Adrenal gland (tissue), 9 donors: ENCODE measurements at regions not wholly inside any gene's neighbourhood (a gene's known extent, or its start where the extent isn't known, plus 50 kb on each side); places are given as distances from the start of the nearest gene placed in this dataset.

Source experiments
- DNase-seq, 7 donors: peaks; one replicate each; pipeline ENCODE4 v3.0.0-alpha.2; 2019 to 2020
- H3K27ac ChIP-seq, 5 donors: fragments of 200-600 bp; sonication (generic) in 4 of 5; 1 replicate in 3 of 5; 2 replicates in 2 of 5; pipeline versions ENCODE4 v1.5.1 to v1.8.0; 2016 to 2020; ENCODE audit warnings: mild to moderate bottlenecking in 1 of 5
- H3K27me3 ChIP-seq: fragments of 200-600 bp; 2 replicates; pipeline ENCODE4 v1.8.0; 2021
- H3K36me3 ChIP-seq, 2 donors: fragments of 200-600 bp; replicated peaks in 1 of 2; 1 replicate in 1 of 2; 2 replicates in 1 of 2; pipeline versions ENCODE4 v1.5.1 to v1.8.0; 2018 to 2022
- H3K4me1 ChIP-seq, 2 donors: fragments of 200-600 bp; replicated peaks in 1 of 2; 1 replicate in 1 of 2; 2 replicates in 1 of 2; pipeline versions ENCODE4 v1.5.1 to v1.8.0; 2018 to 2021
- H3K4me3 ChIP-seq, 4 donors: fragments of 200-600 bp; sonication (generic) in 3 of 4; one replicate each; pipeline ENCODE4 v1.5.1; 2016 to 2018
- H3K9me3 ChIP-seq, 3 donors: fragments of 200-600 bp; sonication (generic) in 1 of 3; replicated peaks in 1 of 3; 1 replicate in 2 of 3; 2 replicates in 1 of 3; pipeline versions ENCODE4 v1.5.1 to v1.8.0; 2016 to 2021
- CTCF ChIP-seq, 6 experiments: fragments of 450-650 bp in 4 of 6; fragments of 200-600 bp in 2 of 6; sonication (generic) in 1 of 6; IDR thresholded peaks; 1 replicate in 5 of 6; 2 replicates in 1 of 6; pipeline versions ENCODE4 v1.5.1 to v1.8.0; 2016 to 2021; ENCODE audit warnings: antibody characterized with exemption in 6 of 6, mild to moderate bottlenecking in 2 of 6, moderate library complexity in 1 of 6
- POLR2A ChIP-seq, 2 donors: fragments of 450-650 bp; IDR thresholded peaks; one replicate each; pipeline ENCODE4 v1.6.1; 2017; ENCODE audit warnings: antibody characterized with exemption in 2 of 2, mild to moderate bottlenecking in 2 of 2, moderate library complexity in 1 of 2
- WGBS, 4 donors: extraction: QIAGEN DNeasy Blood & Tissue Kit in 2 of 4; methylation state at CpG; one replicate each; pipeline versions ENCODE4 v1.1.5 to v1.1.7; 2013 to 2017; 5-methylcytosine and 5-hydroxymethylcytosine counted together
- intact Hi-C, 2 donors: fragments of 100-400 bp; cut with DNase I; formaldehyde crosslinking; loops; one replicate each; pipeline versions ENCODE4 v1.14.1 to v1.15.0; 2022 to 2023
- donor health status: healthy with polysubstance abuse.
- donor health status: Bipolar disorder and iron deficiency.
- donor health status: DM: yes; HTN: yes; CAD: no.
- donor health status: DM: no; HTN: no; CAD: no.
- donor health status: DM: no; HTN: no; CAD: no.

GRCh38 chr4:124015766-124016165, 619.2 kb downstream of the SPRY1 start:
- no peak for DNase-seq
- Histone ChIP-seq H3K27me3 (no peaks in the 10 kb centered on the region), H3K27ac (no peak overlapping the region), H3K36me3 (no peaks in the 10 kb centered on the region), H3K9me3 (no peaks in the 10 kb centered on the region), H3K4me1 (peaks cover 0 to 6% of the 10 kb centered on the region in 2 donors), H3K4me3 (no peak overlapping the region)
- TF ChIP-seq CTCF (IDR thresholded peaks at IDR 0.05) = no peak
- TF ChIP-seq POLR2A (IDR thresholded peaks at IDR 0.05) = no peak
- 0 to 96% (median 50%) methylated on average over 1 of the region's 1 CpG for WGBS, 4 donors
- intact Hi-C loops = no loop called here

- DNase-seq = no peak
- no peaks in the 10 kb centered on the region for H3K27me3 ChIP-seq
- H3K9me3 ChIP-seq = no peaks in the 10 kb centered on the region
- 90 to 91% (median 90%) methylated on average over 8 of the region's 8 CpGs for WGBS, 4 donors
- no peak overlapping the region for H3K4me3 ChIP-seq
- intact Hi-C loops = no loop called here
- peaks cover 0 to 6% of the 10 kb centered on the region in 2 donors for H3K4me1 ChIP-seq
- TF ChIP-seq CTCF (IDR thresholded peaks at IDR 0.05) = no peak
- TF ChIP-seq POLR2A (IDR thresholded peaks at IDR 0.05) = no peak
- no peaks in the 10 kb centered on the region for H3K36me3 ChIP-seq
- peak overlapping the region in 1 of 5 donors; percentile 31 for H3K27ac ChIP-seq
Observed at GRCh38 chr4:124017185-124017785, 620.7 kb downstream of the SPRY1 start.

- Histone ChIP-seq H3K9me3 (no peaks in the 10 kb centered on the region), H3K27ac (peak overlapping the region in 3 of 5 donors; percentile 48 to 78 (median 52)), H3K36me3 (no peaks in the 10 kb centered on the region), H3K4me1 (peaks cover 0 to 6% of the 10 kb centered on the region in 2 donors), H3K27me3 (no peaks in the 10 kb centered on the region), H3K4me3 (peak overlapping the region in 1 of 4 donors; percentile 3)
- peak; percentile 35 to 82 (median 57) for DNase-seq
- intact Hi-C loops = no loop called here
- WGBS, 4 donors = 47 to 57% (median 53%) methylated on average over 7 of the region's 7 CpGs
- peak in 4 of 6 experiments; percentile 7 to 40 (median 24) for TF ChIP-seq CTCF (IDR thresholded peaks at IDR 0.05)
- TF ChIP-seq POLR2A (IDR thresholded peaks at IDR 0.05) = no peak
Observed at GRCh38 chr4:124018383-124019317, 622.1 kb downstream of the SPRY1 start.

- intact Hi-C loops = no loop called here
- peak overlapping the region in 1 of 4 donors; percentile 3 for H3K4me3 ChIP-seq
- peak overlapping the region in 2 of 5 donors; percentile 48 to 78 for H3K27ac ChIP-seq
Observed at GRCh38 chr4:124019749-124020549, 623.4 kb downstream of the SPRY1 start.

More at GRCh38 chr4:124019749-124020549, 623.4 kb downstream of the SPRY1 start:
- H3K4me1 ChIP-seq = peaks cover 0 to 6% of the 10 kb centered on the region in 2 donors
- no peaks in the 10 kb centered on the region for H3K27me3 ChIP-seq
- TF ChIP-seq POLR2A (IDR thresholded peaks at IDR 0.05) = no peak
- TF ChIP-seq CTCF (IDR thresholded peaks at IDR 0.05) = no peak
- H3K9me3 ChIP-seq = no peaks in the 10 kb centered on the region
- DNase-seq = no peak
- no peaks in the 10 kb centered on the region for H3K36me3 ChIP-seq
- 77 to 88% (median 87%) methylated on average over 4 of the region's 4 CpGs for WGBS, 4 donors
